COLO668 (cell line): ENCODE measurements at regions not wholly inside any gene's neighbourhood (a gene's known extent, or its start where the extent isn't known, plus 50 kb on each side); places are given as distances from the start of the nearest gene placed in this dataset.

ENCODE experiments used
- DNase-seq: peaks from one replicate; lab custom pipeline; 2025; ENCODE audit not compliant: unreplicated experiment; lab: John Stamatoyannopoulos, UW

- no peak for DNase-seq
Measured at GRCh38 chrX:23223169-23223568, 111.5 kb upstream of the PTCHD1 start.

- DNase-seq: no peak
Measured at GRCh38 chrX:23228454-23228853, 106.2 kb upstream of the PTCHD1 start.

- DNase-seq: no peak
Measured at GRCh38 chrX:23228950-23229448, 105.7 kb upstream of the PTCHD1 start.

- no peak for DNase-seq
Measured at GRCh38 chrX:23235051-23235450, 99.6 kb upstream of the PTCHD1 start.

- DNase-seq: no peak
Measured at GRCh38 chrX:23246001-23246400, 88.6 kb upstream of the PTCHD1 start.

GRCh38 chrX:23248187-23248586 lies 86.5 kb upstream of the PTCHD1 start:
- DNase-seq: no peak

- DNase-seq: no peak
Measured at GRCh38 chrX:23251043-23251442, 83.6 kb upstream of the PTCHD1 start.

- no peak for DNase-seq
Measured at GRCh38 chrX:23263892-23264291, 70.8 kb upstream of the PTCHD1 start.

- DNase-seq: no peak
Measured at GRCh38 chrX:23269923-23270322, 64.7 kb upstream of the PTCHD1 start.

- no peak for DNase-seq
Measured at GRCh38 chrX:23271026-23271425, 63.6 kb upstream of the PTCHD1 start.

- DNase-seq: no peak
Measured at GRCh38 chrX:23276475-23276874, 58.2 kb upstream of the PTCHD1 start.
